OCI-LY7 (cell line): ENCODE measurements at regions not wholly inside any gene's neighbourhood (a gene's known extent, or its start where the extent isn't known, plus 50 kb on each side); places are given as distances from the start of the nearest gene placed in this dataset.

Experiments
- BruUV-seq: library from RNA; stranded (reverse); fragments of 400-500 nt; replicated peaks from 2 replicates; lab custom pipeline; 2021; lab: Mats Ljungman, UMichigan
- CTCF ChIA-PET: fragments of 300-600 bp; sonication (Branson Sonifier 250); formaldehyde crosslinking; loops from one replicate; lab custom pipeline; 2022; ENCODE audit warnings: antibody characterized with exemption; ENCODE audit not compliant: unreplicated experiment; lab: Charles Lee
- POLR2A ChIA-PET: fragments of 300-600 bp; sonication (Branson Sonifier 250); formaldehyde crosslinking; loops from one replicate; lab custom pipeline; 2022; ENCODE audit warnings: antibody characterized with exemption; lab: Charles Lee
- DNase-seq: peaks from one replicate; pipeline ENCODE4 v3.0.0-alpha.2; 2015; ENCODE audit warnings: low spot score
- H2AFZ ChIP-seq: fragments of 200-600 bp; sonication (generic), shearing (Covaris generic); 2 replicates; pipeline ENCODE4 v1.6.1; 2014; ENCODE audit warnings: mild to moderate bottlenecking, antibody characterized with exemption, low read length, moderate library complexity
- H3K27ac ChIP-seq: fragments of 200-600 bp; sonication (generic); 2 replicates; pipeline ENCODE4 v1.5.1; 2014; ENCODE audit warnings: mixed run types, low read depth, mild to moderate bottlenecking, moderate library complexity, low read length, inconsistent platforms; ENCODE audit not compliant: poor library complexity, severe bottlenecking
- H3K36me3 ChIP-seq: fragments of 200-600 bp; sonication (generic); 2 replicates; pipeline ENCODE4 v1.6.1; 2014; ENCODE audit warnings: mild to moderate bottlenecking, antibody characterized with exemption, low read length, moderate library complexity, mixed read lengths; ENCODE audit not compliant: insufficient read depth
- H3K4me1 ChIP-seq: fragments of 200-600 bp; sonication (generic); 2 replicates; pipeline ENCODE4 v1.5.1; 2014; ENCODE audit warnings: mild to moderate bottlenecking, low read length; ENCODE audit not compliant: insufficient read depth, poor library complexity, severe bottlenecking
- H3K4me2 ChIP-seq: fragments of 200-600 bp; sonication (generic); 2 replicates; pipeline ENCODE4 v1.6.1; 2014; ENCODE audit warnings: mild to moderate bottlenecking, low read length
- H3K4me3 ChIP-seq: fragments of 200-600 bp; sonication (generic); 2 replicates; pipeline ENCODE4 v1.5.1; 2014; ENCODE audit warnings: mild to moderate bottlenecking, low read depth, low read length; ENCODE audit not compliant: poor library complexity, severe bottlenecking
- H3K79me2 ChIP-seq: fragments of 200-600 bp; sonication (generic); 2 replicates; pipeline ENCODE4 v1.6.1; 2016; ENCODE audit warnings: low read depth, mild to moderate bottlenecking, low read length, moderate library complexity, mixed read lengths; ENCODE audit not compliant: insufficient read depth
- H3K9me2 ChIP-seq: fragments of 200-600 bp; sonication (generic); 2 replicates; pipeline ENCODE4 v1.6.1; 2016; ENCODE audit warnings: mild to moderate bottlenecking, low read length, mixed read lengths; ENCODE audit not compliant: insufficient read depth
- H3K9me3 ChIP-seq: fragments of 200-600 bp; sonication (generic); 2 replicates; pipeline ENCODE4 v1.6.1; 2014; ENCODE audit warnings: mild to moderate bottlenecking, mixed run types, low read length, mixed read lengths
- H4K20me1 ChIP-seq: fragments of 200-600 bp; sonication (generic); 2 replicates; pipeline ENCODE4 v1.6.1; 2014; ENCODE audit warnings: mild to moderate bottlenecking, antibody characterized with exemption, low read length, moderate library complexity, mixed read lengths; ENCODE audit not compliant: insufficient read depth
- EZH2phosphoT487 ChIP-seq: fragments of 200-600 bp; sonication (generic); IDR thresholded peaks from 2 replicates; pipeline ENCODE4 v1.6.1; 2018; ENCODE audit warnings: low read depth, borderline replicate concordance, mild to moderate bottlenecking, mixed run types, antibody characterized with exemption, low read length, moderate library complexity, mixed read lengths
- intact Hi-C: fragments of 100-400 bp; cut with micrococcal nuclease; formaldehyde crosslinking; loops from one replicate; pipeline ENCODE4 v1.10.0; 2022; ENCODE audit not compliant: unreplicated experiment
- TF ChIP-seq, protein P1 (sequence below): fragments of 200-600 bp; sonication (generic); conservative IDR thresholded peaks from 2 replicates; pipeline ENCODE4 v1.5.1; 2014; ENCODE audit warnings: mild to moderate bottlenecking, antibody characterized with exemption, low read length, moderate library complexity, mixed read lengths

DNA sequence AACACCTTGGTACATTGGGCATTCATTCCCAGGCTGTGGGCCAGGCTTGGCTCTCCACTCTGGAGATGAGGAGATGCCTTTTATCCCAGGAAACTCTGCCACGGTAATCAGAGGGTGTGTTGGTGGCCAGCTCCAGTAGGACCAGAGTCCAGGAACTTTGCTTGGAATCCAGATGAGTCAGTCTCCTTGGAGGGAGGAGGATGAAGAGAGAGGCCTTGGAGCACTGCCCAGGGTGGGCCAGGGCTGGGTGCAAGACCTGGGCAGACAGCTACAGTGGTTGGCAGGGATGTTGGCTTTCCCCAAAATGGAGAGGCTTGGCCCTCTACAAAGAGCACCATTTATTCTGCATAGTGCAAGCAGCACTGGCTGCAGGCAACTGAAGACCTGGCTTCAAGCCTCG, 209.0 kb downstream of the RGS9 start:
- no peaks in the 10 kb centered on the region for H4K20me1 ChIP-seq
- no peaks in the 10 kb centered on the region for H3K4me1 ChIP-seq
- no peaks in the 10 kb centered on the region for H3K36me3 ChIP-seq
- intact Hi-C loops: no loop called here
- TF ChIP-seq, protein P1, sequence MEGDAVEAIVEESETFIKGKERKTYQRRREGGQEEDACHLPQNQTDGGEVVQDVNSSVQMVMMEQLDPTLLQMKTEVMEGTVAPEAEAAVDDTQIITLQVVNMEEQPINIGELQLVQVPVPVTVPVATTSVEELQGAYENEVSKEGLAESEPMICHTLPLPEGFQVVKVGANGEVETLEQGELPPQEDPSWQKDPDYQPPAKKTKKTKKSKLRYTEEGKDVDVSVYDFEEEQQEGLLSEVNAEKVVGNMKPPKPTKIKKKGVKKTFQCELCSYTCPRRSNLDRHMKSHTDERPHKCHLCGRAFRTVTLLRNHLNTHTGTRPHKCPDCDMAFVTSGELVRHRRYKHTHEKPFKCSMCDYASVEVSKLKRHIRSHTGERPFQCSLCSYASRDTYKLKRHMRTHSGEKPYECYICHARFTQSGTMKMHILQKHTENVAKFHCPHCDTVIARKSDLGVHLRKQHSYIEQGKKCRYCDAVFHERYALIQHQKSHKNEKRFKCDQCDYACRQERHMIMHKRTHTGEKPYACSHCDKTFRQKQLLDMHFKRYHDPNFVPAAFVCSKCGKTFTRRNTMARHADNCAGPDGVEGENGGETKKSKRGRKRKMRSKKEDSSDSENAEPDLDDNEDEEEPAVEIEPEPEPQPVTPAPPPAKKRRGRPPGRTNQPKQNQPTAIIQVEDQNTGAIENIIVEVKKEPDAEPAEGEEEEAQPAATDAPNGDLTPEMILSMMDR: no peak
- no peak for TF ChIP-seq EZH2phosphoT487
- H3K4me3 ChIP-seq: no peak overlapping the region
- H3K4me2 ChIP-seq: no peak overlapping the region
- no peak overlapping the region for H3K27ac ChIP-seq
- H3K79me2 ChIP-seq: no peaks in the 10 kb centered on the region
- no peaks in the 10 kb centered on the region for H3K9me3 ChIP-seq
- H3K9me2 ChIP-seq: no peaks in the 10 kb centered on the region
- ChIA-PET POLR2A (no interaction called here), CTCF (no interaction called here)
- BruUV-seq: no TSS peak
- DNase-seq: no peak
- H2AFZ ChIP-seq: no peak overlapping the region

DNA sequence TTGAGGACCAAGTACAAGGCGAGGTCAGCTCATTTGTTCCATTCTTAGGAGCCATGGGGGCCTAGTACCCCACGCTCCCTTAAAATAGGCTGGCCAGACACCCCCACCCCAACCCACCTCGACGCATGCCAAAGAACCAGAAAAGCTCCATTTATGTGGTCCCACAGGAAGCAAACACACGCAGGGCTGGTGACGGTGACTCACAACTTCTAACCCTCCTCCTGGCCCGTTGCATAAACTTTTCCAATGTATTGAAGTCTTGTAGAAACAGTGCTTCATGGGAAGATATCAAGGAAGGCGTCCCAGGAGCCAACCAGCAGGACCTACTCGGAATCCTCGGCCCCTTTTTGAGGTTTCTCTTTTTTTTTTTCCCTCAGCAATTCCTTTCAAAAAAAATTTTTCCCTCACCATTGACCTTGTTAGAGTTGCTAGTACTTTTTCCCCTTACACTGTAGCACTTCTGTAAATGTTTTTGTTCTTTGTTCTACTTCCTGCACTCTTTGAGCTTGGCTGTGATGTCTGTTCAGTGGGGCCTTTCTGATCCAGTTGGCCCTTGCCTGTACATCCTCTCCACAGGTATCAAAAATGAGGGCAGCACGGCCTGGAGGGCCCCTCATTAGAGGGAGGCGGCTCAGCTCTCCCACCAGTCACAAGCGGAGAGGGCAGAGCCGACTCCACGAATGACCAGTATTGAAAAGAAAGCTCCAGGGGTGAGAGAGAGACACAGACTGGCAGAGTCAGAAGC, 208.3 kb downstream of the RGS9 start:
- no peaks in the 10 kb centered on the region for H3K36me3 ChIP-seq
- no peak overlapping the region for H3K4me2 ChIP-seq
- BruUV-seq: no TSS peak
- H3K9me3 ChIP-seq: peaks cover 4% of the 10 kb centered on the region
- POLR2A ChIA-PET: no interaction called here
- CTCF ChIA-PET: no interaction called here
- no peak overlapping the region for H3K27ac ChIP-seq
- no peaks in the 10 kb centered on the region for H4K20me1 ChIP-seq
- no peak overlapping the region for H3K4me3 ChIP-seq
- no peaks in the 10 kb centered on the region for H3K79me2 ChIP-seq
- TF ChIP-seq, protein P1: no peak
- no peak for TF ChIP-seq EZH2phosphoT487
- H3K9me2 ChIP-seq: no peaks in the 10 kb centered on the region
- intact Hi-C loops: no loop called here
- H3K4me1 ChIP-seq: no peaks in the 10 kb centered on the region
- DNase-seq: no peak
- H2AFZ ChIP-seq: no peak overlapping the region

DNA sequence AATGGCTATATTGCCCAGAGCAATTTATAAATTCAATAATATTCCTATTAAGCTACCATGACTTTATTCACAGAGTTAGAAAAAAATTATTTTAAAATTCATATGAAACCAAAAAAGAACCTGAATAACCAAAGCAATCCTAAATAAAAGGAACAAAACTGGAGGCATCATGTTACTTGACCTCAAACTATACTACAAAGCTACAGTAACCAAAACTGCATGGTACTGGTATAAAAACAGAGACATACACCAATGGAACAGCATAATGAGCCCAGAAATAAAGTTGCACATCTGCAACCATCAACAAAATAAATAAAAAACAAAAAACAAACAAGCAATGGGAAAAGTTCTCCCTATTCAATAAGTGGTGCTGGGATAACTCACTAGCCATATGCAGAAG, 203.2 kb downstream of the RGS9 start:
- intact Hi-C loops: no loop called here
- peaks cover 10% of the 10 kb centered on the region for H3K9me3 ChIP-seq
- no peaks in the 10 kb centered on the region for H3K9me2 ChIP-seq
- no peak overlapping the region for H3K4me3 ChIP-seq
- no peaks in the 10 kb centered on the region for H3K4me1 ChIP-seq
- no peak overlapping the region for H3K27ac ChIP-seq
- BruUV-seq: no TSS peak
- CTCF ChIA-PET: no interaction called here
- no peaks in the 10 kb centered on the region for H4K20me1 ChIP-seq
- POLR2A ChIA-PET: no interaction called here
- H3K79me2 ChIP-seq: no peaks in the 10 kb centered on the region
- H3K4me2 ChIP-seq: no peak overlapping the region
- DNase-seq: no peak
- no peaks in the 10 kb centered on the region for H3K36me3 ChIP-seq
- TF ChIP-seq, protein P1: no peak
- TF ChIP-seq EZH2phosphoT487: no peak
- H2AFZ ChIP-seq: no peak overlapping the region
